CD4-positive, alpha-beta memory T cell (primary cell): ENCODE measurements at regions not wholly inside any gene's neighbourhood (a gene's known extent, or its start where the extent isn't known, plus 50 kb on each side); places are given as distances from the start of the nearest gene placed in this dataset.
"Not testable (repeated sequence)": the region's sequence is repeated elsewhere in the genome, so short reads cannot be mapped to it uniquely, and the experiment has no call there.

ENCODE experiments used
- CTCF ChIA-PET: fragments of 350-600 bp; sonication (Branson Sonifier 250); formaldehyde crosslinking; loops from one replicate; lab custom pipeline; 2021; ENCODE audit warnings: inconsistent platforms; ENCODE audit not compliant: partially characterized antibody; lab: Charles Lee
- POLR2A ChIA-PET: fragments of 350-600 bp; sonication (Branson Sonifier 250); formaldehyde crosslinking; loops from one replicate; lab custom pipeline; 2021; ENCODE audit not compliant: partially characterized antibody; lab: Charles Lee
- DNase-seq, 5 donors: peaks; one replicate each; pipeline versions ENCODE4 v3.0.0 to v3.0.0-alpha.2; 2020 to 2022; ENCODE audit warnings: mixed read lengths in 1 of 5
- H3K27ac ChIP-seq: one replicate; pipeline ENCODE4 v1.7.0; 2013; ENCODE audit warnings: low read depth, low read length
- H3K27me3 ChIP-seq: 2 replicates; pipeline ENCODE4 v1.7.0; 2013; ENCODE audit warnings: mild to moderate bottlenecking, low read length, moderate library complexity; ENCODE audit not compliant: insufficient read depth
- H3K36me3 ChIP-seq: 2 replicates; pipeline ENCODE4 v1.7.0; 2013; ENCODE audit warnings: mild to moderate bottlenecking, low read length, moderate library complexity; ENCODE audit not compliant: insufficient read depth
- H3K4me1 ChIP-seq: 2 replicates; pipeline ENCODE4 v1.7.0; 2013; ENCODE audit warnings: mild to moderate bottlenecking, low read length, moderate library complexity; ENCODE audit not compliant: insufficient read depth
- H3K4me3 ChIP-seq, 2 donors: one replicate each; pipeline ENCODE4 v1.7.0; 2013; ENCODE audit warnings: low read length in 2 of 2, mild to moderate bottlenecking in 1 of 2
- H3K9me3 ChIP-seq, 2 donors: one replicate each; pipeline ENCODE4 v1.7.0; 2013; ENCODE audit warnings: low read length in 2 of 2, control low read depth in 1 of 2; ENCODE audit not compliant: control insufficient read depth in 1 of 2
- H3K27ac Mint-ChIP-seq, 7 donors: one replicate each; pipeline ENCODE4 v1.8.0; 2020 to 2021; ENCODE audit warnings: mixed read lengths in 7 of 7, mild to moderate bottlenecking in 6 of 7, inconsistent platforms in 3 of 7, moderate library complexity in 3 of 7
- H3K27me3 Mint-ChIP-seq, 2 donors: one replicate each; pipeline ENCODE4 v1.8.0; 2020 to 2021; ENCODE audit warnings: mixed read lengths in 2 of 2
- H3K36me3 Mint-ChIP-seq, 2 donors: one replicate each; pipeline ENCODE4 v1.8.0; 2020 to 2021; ENCODE audit warnings: mixed read lengths in 2 of 2, inconsistent platforms in 1 of 2, mild to moderate bottlenecking in 1 of 2
- H3K4me1 Mint-ChIP-seq, 4 donors: one replicate each; pipeline ENCODE4 v1.8.0; 2020 to 2021; ENCODE audit warnings: mixed read lengths in 4 of 4, mild to moderate bottlenecking in 1 of 4
- H3K4me3 Mint-ChIP-seq, 8 donors: one replicate each; pipeline ENCODE4 v1.8.0; 2020 to 2021; ENCODE audit warnings: mixed read lengths in 8 of 8, mild to moderate bottlenecking in 7 of 8, moderate library complexity in 6 of 8, inconsistent platforms in 3 of 8
- H3K9me3 Mint-ChIP-seq, 8 donors: one replicate each; pipeline ENCODE4 v1.8.0; 2020 to 2021; ENCODE audit warnings: mixed read lengths in 8 of 8, mild to moderate bottlenecking in 5 of 8, inconsistent platforms in 3 of 8, moderate library complexity in 1 of 8
- intact Hi-C: fragments of 100-400 bp; cut with micrococcal nuclease; formaldehyde crosslinking; loops from one replicate; pipeline ENCODE4 v1.15.1; 2023

DNA sequence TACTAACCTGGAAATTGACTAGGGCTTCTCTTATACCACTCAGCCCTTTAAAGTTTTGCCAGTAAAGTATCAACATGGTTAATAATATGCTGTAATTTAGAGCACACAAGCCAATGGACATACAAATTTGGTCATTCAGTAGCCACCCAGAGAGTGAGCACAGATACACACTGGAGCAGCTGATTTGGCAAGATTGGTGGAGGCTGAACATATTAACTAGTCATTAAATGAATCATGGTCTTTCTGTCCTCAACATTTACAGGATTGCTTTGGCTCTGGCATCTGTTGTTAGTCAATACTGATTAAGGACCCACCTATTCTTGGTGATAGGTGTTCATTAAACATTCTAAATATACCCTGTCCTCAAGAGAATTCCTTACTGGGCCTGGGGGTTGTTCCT, 130.6 kb downstream of the SRGAP2 start:
- H3K27ac ChIP-seq, H3K27me3 ChIP-seq, intact Hi-C loops, H3K36me3 Mint-ChIP-seq, H3K4me1 Mint-ChIP-seq, H3K27ac Mint-ChIP-seq, H3K4me3 ChIP-seq, H3K27me3 Mint-ChIP-seq, POLR2A ChIA-PET, H3K4me3 Mint-ChIP-seq, H3K4me1 ChIP-seq, DNase-seq, H3K9me3 ChIP-seq, H3K36me3 ChIP-seq, CTCF ChIA-PET, H3K9me3 Mint-ChIP-seq: not testable (repeated sequence)

GRCh38 chr1:206334481-206334880, 131.1 kb downstream of the SRGAP2 start:
- POLR2A ChIA-PET, H3K9me3 ChIP-seq, H3K36me3 ChIP-seq, H3K9me3 Mint-ChIP-seq, H3K27me3 ChIP-seq, H3K4me1 Mint-ChIP-seq, CTCF ChIA-PET, H3K4me3 ChIP-seq, H3K4me3 Mint-ChIP-seq, H3K27ac Mint-ChIP-seq, intact Hi-C loops, H3K4me1 ChIP-seq, H3K36me3 Mint-ChIP-seq, H3K27me3 Mint-ChIP-seq, H3K27ac ChIP-seq, DNase-seq: not testable (repeated sequence)

- POLR2A ChIA-PET, H3K27ac ChIP-seq, H3K36me3 ChIP-seq, H3K36me3 Mint-ChIP-seq, H3K4me3 ChIP-seq, CTCF ChIA-PET, DNase-seq, H3K9me3 Mint-ChIP-seq, H3K4me1 ChIP-seq, H3K27me3 Mint-ChIP-seq, H3K4me1 Mint-ChIP-seq, H3K4me3 Mint-ChIP-seq, intact Hi-C loops, H3K27me3 ChIP-seq, H3K9me3 ChIP-seq, H3K27ac Mint-ChIP-seq: not testable (repeated sequence)
These were observed 131.8 kb downstream of the SRGAP2 start for GRCh38 chr1:206335162-206335561.

- H3K4me3 ChIP-seq, H3K36me3 Mint-ChIP-seq, H3K4me1 Mint-ChIP-seq, H3K9me3 Mint-ChIP-seq, H3K27me3 Mint-ChIP-seq, CTCF ChIA-PET, intact Hi-C loops, POLR2A ChIA-PET, H3K4me1 ChIP-seq, H3K27me3 ChIP-seq, H3K9me3 ChIP-seq, H3K4me3 Mint-ChIP-seq, H3K36me3 ChIP-seq, H3K27ac Mint-ChIP-seq, DNase-seq, H3K27ac ChIP-seq: not testable (repeated sequence)
These were observed 132.8 kb downstream of the SRGAP2 start for GRCh38 chr1:206335875-206336846.

- intact Hi-C loops, POLR2A ChIA-PET: not testable (repeated sequence)
These were observed 133.3 kb upstream of the IKBKE start for GRCh38 chr1:206337024-206337423.

DNA sequence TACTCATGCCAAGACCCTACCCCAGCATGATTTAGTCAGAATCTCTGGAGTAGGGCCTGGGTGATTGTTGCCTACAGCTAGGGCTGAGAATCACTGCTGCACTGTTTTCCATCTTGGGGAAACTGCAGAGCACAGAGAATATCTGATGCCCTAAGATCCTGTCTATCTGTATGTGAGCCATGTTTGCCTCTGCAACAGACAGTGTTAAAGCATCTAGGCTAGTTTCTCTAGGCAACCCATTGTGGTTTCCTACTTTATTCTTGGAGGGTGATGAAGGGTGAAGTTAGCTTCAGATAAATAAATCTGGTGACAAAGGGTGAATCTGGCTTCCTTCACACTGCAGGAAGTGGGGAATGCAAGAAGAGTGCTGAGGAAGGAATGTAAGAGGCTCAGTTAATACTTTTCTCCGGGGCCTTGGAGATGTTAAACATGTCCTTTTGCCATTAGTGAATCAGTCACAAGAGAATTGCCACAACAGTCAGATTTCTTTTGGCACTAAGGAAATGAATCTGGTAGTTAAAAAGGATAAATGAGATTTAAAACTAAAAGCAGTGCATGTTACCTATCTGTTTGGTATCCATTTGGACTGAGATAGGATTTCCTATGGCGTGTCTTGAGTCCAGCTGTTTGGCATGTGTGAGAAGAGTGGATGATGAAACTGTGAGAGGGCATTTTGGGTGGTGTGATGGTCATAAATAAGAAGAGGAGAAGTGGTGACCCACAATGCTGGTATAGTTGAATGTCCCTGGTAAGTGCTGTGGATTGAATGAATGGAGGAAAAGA, 119.6 kb upstream of the IKBKE start:
- H3K27ac Mint-ChIP-seq, H3K27me3 ChIP-seq, H3K27ac ChIP-seq, CTCF ChIA-PET, POLR2A ChIA-PET, H3K36me3 Mint-ChIP-seq, H3K9me3 ChIP-seq, intact Hi-C loops, H3K27me3 Mint-ChIP-seq, H3K4me3 Mint-ChIP-seq, H3K36me3 ChIP-seq, H3K4me1 ChIP-seq, H3K9me3 Mint-ChIP-seq, H3K4me3 ChIP-seq, H3K4me1 Mint-ChIP-seq, DNase-seq: not testable (repeated sequence)

More at GRCh38 chr1:206337024-206337423, 133.3 kb upstream of the IKBKE start:
- H3K9me3 ChIP-seq, H3K4me1 Mint-ChIP-seq, H3K4me3 ChIP-seq, H3K9me3 Mint-ChIP-seq, H3K36me3 Mint-ChIP-seq, H3K4me1 ChIP-seq, H3K36me3 ChIP-seq, H3K27ac Mint-ChIP-seq, H3K27ac ChIP-seq, H3K27me3 ChIP-seq, DNase-seq, CTCF ChIA-PET, H3K4me3 Mint-ChIP-seq, H3K27me3 Mint-ChIP-seq: not testable (repeated sequence)

GRCh38 chr1:206351276-206352052, 118.8 kb upstream of the IKBKE start:
- H3K4me1 Mint-ChIP-seq, H3K9me3 Mint-ChIP-seq, H3K4me3 Mint-ChIP-seq, H3K27ac Mint-ChIP-seq, POLR2A ChIA-PET, H3K27ac ChIP-seq, intact Hi-C loops, DNase-seq, H3K36me3 ChIP-seq, H3K36me3 Mint-ChIP-seq, H3K4me1 ChIP-seq, H3K27me3 Mint-ChIP-seq, CTCF ChIA-PET, H3K9me3 ChIP-seq, H3K4me3 ChIP-seq, H3K27me3 ChIP-seq: not testable (repeated sequence)
